Activated CD8-positive, alpha-beta T cell treated with anti-CD3 and anti-CD28 coated beads for 36 hours (primary cell): ENCODE measurements at regions not wholly inside any gene's neighbourhood (a gene's known extent, or its start where the extent isn't known, plus 50 kb on each side); places are given as distances from the start of the nearest gene placed in this dataset.

Experiments used
- ATAC-seq: fragments of 200-7000 bp; cut with Tn5 transposase; one replicate; pipeline ENCODE4 v1.10.0; 2021; ENCODE audit warnings: mild to moderate bottlenecking, moderate library complexity
- CTCF ChIA-PET: fragments of 350-600 bp; sonication (Branson Sonifier 250); formaldehyde crosslinking; loops from one replicate; lab custom pipeline; 2021; ENCODE audit warnings: antibody characterized with exemption; lab: Charles Lee
- POLR2A ChIA-PET: fragments of 350-600 bp; sonication (Branson Sonifier 250); formaldehyde crosslinking; loops from one replicate; lab custom pipeline; 2021; ENCODE audit warnings: antibody characterized with exemption; lab: Charles Lee
- DNase-seq: peaks from one replicate; pipeline ENCODE4 v3.0.0-alpha.2; 2020
- H3K27ac Mint-ChIP-seq: one replicate; pipeline ENCODE4 v1.8.0; 2021; ENCODE audit warnings: mild to moderate bottlenecking, mixed read lengths
- H3K27me3 Mint-ChIP-seq: one replicate; pipeline ENCODE4 v1.8.0; 2021; ENCODE audit warnings: mixed read lengths
- H3K36me3 Mint-ChIP-seq: one replicate; pipeline ENCODE4 v1.8.0; 2021; ENCODE audit warnings: low read depth, mixed read lengths
- H3K4me1 Mint-ChIP-seq: one replicate; pipeline ENCODE4 v1.8.0; 2021; ENCODE audit warnings: low read depth, mixed read lengths
- H3K4me3 Mint-ChIP-seq: one replicate; pipeline ENCODE4 v1.8.0; 2021; ENCODE audit warnings: mild to moderate bottlenecking, moderate library complexity, mixed read lengths
- H3K9me3 Mint-ChIP-seq: one replicate; pipeline ENCODE4 v1.8.0; 2021; ENCODE audit warnings: mixed read lengths
- intact Hi-C: fragments of 100-400 bp; cut with micrococcal nuclease; formaldehyde crosslinking; loops from one replicate; pipeline ENCODE4 v1.10.0; 2022
- TF ChIP-seq, protein P1 (sequence below): fragments of 200-600 bp; IDR thresholded peaks from one replicate; pipeline ENCODE4 v1.8.0; 2022; ENCODE audit warnings: antibody characterized with exemption, mild to moderate bottlenecking

DNA sequence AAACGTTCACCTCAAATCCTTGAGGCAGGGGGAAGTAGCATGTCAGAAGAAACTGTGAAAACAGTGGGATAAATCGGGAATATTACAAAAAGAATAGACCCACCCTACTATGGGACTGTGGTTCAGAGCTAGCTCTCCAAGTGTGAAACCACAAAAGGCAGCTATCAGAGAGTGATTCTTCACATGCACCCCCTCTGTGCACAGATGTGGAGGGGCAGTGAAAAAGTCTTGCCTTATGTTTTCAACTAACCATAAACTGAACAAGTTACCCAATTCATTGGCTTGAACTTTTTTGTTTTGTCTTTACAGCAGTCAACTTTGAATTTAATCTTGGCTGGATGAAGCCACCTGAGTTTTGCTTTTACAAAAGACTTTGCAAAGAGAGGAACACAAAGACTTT, 98.8 kb upstream of the NR4A3 start:
- peak; percentile 26 for DNase-seq
- Mint-ChIP-seq H3K36me3 (no peaks in the 10 kb centered on the region), H3K27me3 (no peaks in the 10 kb centered on the region), H3K4me3 (no peak overlapping the region), H3K4me1 (peaks cover 34% of the 10 kb centered on the region), H3K27ac (no peak overlapping the region), H3K9me3 (no peaks in the 10 kb centered on the region)
- intact Hi-C loops, result no loop called here
- ChIA-PET CTCF (interaction anchor here (1.3 kb wide), 1 partner anchor 11 kb away, joined by 3 read pairs; no protein-coding TSS in a partner anchor), POLR2A (no interaction called here)
- TF ChIP-seq, protein P1, sequence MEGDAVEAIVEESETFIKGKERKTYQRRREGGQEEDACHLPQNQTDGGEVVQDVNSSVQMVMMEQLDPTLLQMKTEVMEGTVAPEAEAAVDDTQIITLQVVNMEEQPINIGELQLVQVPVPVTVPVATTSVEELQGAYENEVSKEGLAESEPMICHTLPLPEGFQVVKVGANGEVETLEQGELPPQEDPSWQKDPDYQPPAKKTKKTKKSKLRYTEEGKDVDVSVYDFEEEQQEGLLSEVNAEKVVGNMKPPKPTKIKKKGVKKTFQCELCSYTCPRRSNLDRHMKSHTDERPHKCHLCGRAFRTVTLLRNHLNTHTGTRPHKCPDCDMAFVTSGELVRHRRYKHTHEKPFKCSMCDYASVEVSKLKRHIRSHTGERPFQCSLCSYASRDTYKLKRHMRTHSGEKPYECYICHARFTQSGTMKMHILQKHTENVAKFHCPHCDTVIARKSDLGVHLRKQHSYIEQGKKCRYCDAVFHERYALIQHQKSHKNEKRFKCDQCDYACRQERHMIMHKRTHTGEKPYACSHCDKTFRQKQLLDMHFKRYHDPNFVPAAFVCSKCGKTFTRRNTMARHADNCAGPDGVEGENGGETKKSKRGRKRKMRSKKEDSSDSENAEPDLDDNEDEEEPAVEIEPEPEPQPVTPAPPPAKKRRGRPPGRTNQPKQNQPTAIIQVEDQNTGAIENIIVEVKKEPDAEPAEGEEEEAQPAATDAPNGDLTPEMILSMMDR, result no peak
- ATAC-seq, result peak; percentile 61

DNA sequence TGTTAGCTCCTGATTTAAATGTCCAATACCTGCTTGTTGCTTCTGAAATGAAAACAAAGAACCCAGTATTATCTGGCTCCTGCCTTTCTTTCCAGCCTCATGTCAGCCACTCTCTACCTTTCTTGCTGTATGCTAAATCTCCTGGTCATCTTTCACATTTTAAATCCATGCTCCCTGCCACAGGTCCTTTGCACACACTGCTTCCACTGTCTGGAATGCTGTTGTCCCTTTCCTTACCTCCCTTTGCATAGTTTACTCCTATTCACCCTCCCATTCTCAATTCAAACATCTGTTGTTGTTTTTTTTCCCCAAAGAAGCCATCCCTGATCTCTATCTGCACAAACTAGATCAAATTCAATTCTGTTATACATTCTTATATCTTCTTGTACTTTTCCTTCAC, 97.0 kb upstream of the NR4A3 start:
- CTCF ChIA-PET, result no interaction called here
- peaks cover 30% of the 10 kb centered on the region for H3K4me1 Mint-ChIP-seq
- H3K27me3 Mint-ChIP-seq, result no peaks in the 10 kb centered on the region
- POLR2A ChIA-PET, result no interaction called here
- no peaks in the 10 kb centered on the region for H3K36me3 Mint-ChIP-seq
- H3K9me3 Mint-ChIP-seq, result no peaks in the 10 kb centered on the region
- DNase-seq, result no peak
- ATAC-seq, result no peak
- no peak overlapping the region for H3K4me3 Mint-ChIP-seq
- H3K27ac Mint-ChIP-seq, result no peak overlapping the region
- intact Hi-C loops, result no loop called here
- TF ChIP-seq, protein P1, result no peak

DNA sequence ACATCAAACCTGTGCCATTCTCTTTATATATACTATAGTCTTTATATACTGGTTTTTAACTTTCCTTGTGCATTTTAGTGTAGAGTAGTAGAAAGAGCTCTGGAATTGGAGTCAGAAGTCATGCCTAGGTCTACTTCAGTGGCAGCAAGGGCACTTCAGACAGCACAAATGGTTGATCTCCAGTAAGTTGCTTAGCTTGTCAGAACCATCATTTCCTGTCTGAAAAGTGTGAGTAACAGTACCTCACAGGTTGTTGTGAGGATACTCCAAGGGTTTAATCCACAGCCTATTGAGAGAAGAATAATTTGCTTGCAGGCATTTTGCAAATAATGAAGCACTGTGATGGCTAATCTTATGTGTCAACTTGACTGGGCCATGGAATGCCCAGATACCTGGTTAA, 95.8 kb upstream of the NR4A3 start:
- ATAC-seq (no peak), DNase-seq (no peak)
- H3K27ac Mint-ChIP-seq, result no peak overlapping the region
- no peak overlapping the region for H3K4me3 Mint-ChIP-seq
- H3K4me1 Mint-ChIP-seq, result peaks cover 18% of the 10 kb centered on the region
- POLR2A ChIA-PET, result no interaction called here
- H3K36me3 Mint-ChIP-seq, result no peaks in the 10 kb centered on the region
- TF ChIP-seq, protein P1, result no peak
- CTCF ChIA-PET, result no interaction called here
- intact Hi-C loops, result no loop called here
- no peaks in the 10 kb centered on the region for H3K9me3 Mint-ChIP-seq
- H3K27me3 Mint-ChIP-seq, result peaks cover 3% of the 10 kb centered on the region

DNA sequence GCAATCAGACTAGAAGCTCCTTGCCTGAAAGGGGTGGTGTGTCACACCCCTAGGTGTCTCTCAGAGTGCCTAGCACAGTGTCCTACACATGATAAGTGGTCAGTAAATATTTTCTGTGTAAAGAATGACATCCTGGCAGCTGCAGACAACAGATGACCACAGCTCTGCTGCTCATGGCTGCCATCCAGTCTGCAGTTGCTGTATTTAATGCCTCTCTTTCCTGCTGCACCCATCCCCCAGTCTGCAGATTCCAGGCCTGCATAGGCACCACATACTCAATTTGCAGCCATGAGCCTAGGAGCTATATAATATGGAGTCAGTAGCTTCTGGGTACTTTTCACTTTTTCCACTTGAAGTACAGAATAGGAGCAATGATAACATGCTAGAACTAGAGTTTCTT, 94.9 kb upstream of the NR4A3 start:
- no peak for ATAC-seq
- H3K27ac Mint-ChIP-seq, result no peak overlapping the region
- no peaks in the 10 kb centered on the region for H3K36me3 Mint-ChIP-seq
- ChIA-PET POLR2A (interaction anchor here (0.6 kb wide), 1 partner anchor 288 kb away, joined by 3 read pairs; no protein-coding TSS in a partner anchor), CTCF (no interaction called here)
- TF ChIP-seq, protein P1, result no peak
- no peaks in the 10 kb centered on the region for H3K9me3 Mint-ChIP-seq
- peaks cover 14% of the 10 kb centered on the region for H3K4me1 Mint-ChIP-seq
- peaks cover 3% of the 10 kb centered on the region for H3K27me3 Mint-ChIP-seq
- intact Hi-C loops, result no loop called here
- no peak overlapping the region for H3K4me3 Mint-ChIP-seq
- DNase-seq, result no peak

DNA sequence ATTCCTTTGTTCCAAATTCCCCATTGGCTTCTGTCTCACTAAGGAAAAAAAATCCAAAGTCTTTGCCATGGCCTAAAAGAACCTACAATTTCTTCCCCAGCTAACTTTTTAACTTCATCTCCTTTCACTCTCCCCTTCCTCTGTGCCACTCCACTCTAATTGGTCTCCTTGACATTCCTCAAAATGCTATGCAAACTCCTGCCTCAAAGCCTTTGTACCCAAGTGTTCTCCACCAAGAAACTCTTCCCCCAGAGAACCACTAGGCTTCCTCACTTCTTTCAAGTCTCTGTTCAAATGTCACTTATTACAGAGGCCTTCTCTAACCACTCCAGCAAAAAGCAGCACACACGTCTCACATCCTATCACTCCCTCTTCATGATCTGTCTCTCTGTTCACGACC, 91.6 kb upstream of the NR4A3 start:
- Mint-ChIP-seq H3K9me3 (no peaks in the 10 kb centered on the region), H3K36me3 (no peaks in the 10 kb centered on the region), H3K27me3 (peaks cover 4% of the 10 kb centered on the region), H3K4me3 (no peak overlapping the region), H3K27ac (no peak overlapping the region), H3K4me1 (no peaks in the 10 kb centered on the region)
- ChIA-PET CTCF (no interaction called here), POLR2A (no interaction called here)
- DNase-seq, result no peak
- ATAC-seq, result no peak
- intact Hi-C loops, result no loop called here
- TF ChIP-seq, protein P1, result no peak
